ENCODE measurements at regions not wholly inside any gene's neighbourhood (a gene's known extent, or its start where the extent isn't known, plus 50 kb on each side); places are given as distances from the start of the nearest gene placed in this dataset.
"Not testable (repeated sequence)": the region's sequence is repeated elsewhere in the genome, so short reads cannot be mapped to it uniquely, and the experiment has no call there.

GRCh38 chr10:29227201-29227600, 61.7 kb upstream of the LYZL1 start:
- H3K27ac Mint-ChIP-seq (ENCODE audit: unreplicated experiment) = no peak overlapping the region
- H3K36me3 Mint-ChIP-seq (ENCODE audit: low read depth) = no peaks in the 10 kb centered on the region
- no peak for DNase-seq (ENCODE audit: low spot score)
- H3K9me3 Mint-ChIP-seq (ENCODE audit: low read depth) = no peaks in the 10 kb centered on the region
- H3K4me3 Mint-ChIP-seq (ENCODE audit: unreplicated experiment) = no peak overlapping the region
- H3K27me3 Mint-ChIP-seq (ENCODE audit: low read depth) = peaks cover 11% of the 10 kb centered on the region
- no peak for TF ChIP-seq CTCF (IDR thresholded peaks at IDR 0.05)
- no peaks in the 10 kb centered on the region for H3K4me1 Mint-ChIP-seq (ENCODE audit: low read depth)

- H3K27me3 Mint-ChIP-seq (ENCODE audit: low read depth) = peaks cover 10% of the 10 kb centered on the region
- TF ChIP-seq CTCF (IDR thresholded peaks at IDR 0.05) = no peak
- no peak for DNase-seq (ENCODE audit: low spot score)
- H3K9me3 Mint-ChIP-seq (ENCODE audit: low read depth) = no peaks in the 10 kb centered on the region
- H3K4me3 Mint-ChIP-seq (ENCODE audit: unreplicated experiment) = no peak overlapping the region
- H3K4me1 Mint-ChIP-seq (ENCODE audit: low read depth) = no peaks in the 10 kb centered on the region
- no peak overlapping the region for H3K27ac Mint-ChIP-seq (ENCODE audit: unreplicated experiment)
- no peaks in the 10 kb centered on the region for H3K36me3 Mint-ChIP-seq (ENCODE audit: low read depth)
Measured at GRCh38 chr10:29228562-29228961, 60.3 kb upstream of the LYZL1 start.

- Mint-ChIP-seq H3K4me1 (ENCODE audit: low read depth) (no peaks in the 10 kb centered on the region), H3K27ac (ENCODE audit: unreplicated experiment) (no peak overlapping the region), H3K36me3 (ENCODE audit: low read depth) (no peaks in the 10 kb centered on the region), H3K27me3 (ENCODE audit: low read depth) (peaks cover 7% of the 10 kb centered on the region), H3K4me3 (ENCODE audit: unreplicated experiment) (no peak overlapping the region), H3K9me3 (ENCODE audit: low read depth) (no peaks in the 10 kb centered on the region)
- no peak for DNase-seq (ENCODE audit: low spot score)
- no peak for TF ChIP-seq CTCF (IDR thresholded peaks at IDR 0.05)
Measured at GRCh38 chr10:29229258-29229705, 59.6 kb upstream of the LYZL1 start.

- not testable (repeated sequence) for H3K4me1 Mint-ChIP-seq (ENCODE audit: low read depth); H3K36me3 Mint-ChIP-seq (ENCODE audit: low read depth); H3K27ac Mint-ChIP-seq (ENCODE audit: unreplicated experiment); H3K27me3 Mint-ChIP-seq (ENCODE audit: low read depth); H3K9me3 Mint-ChIP-seq (ENCODE audit: low read depth); H3K4me3 Mint-ChIP-seq (ENCODE audit: unreplicated experiment); DNase-seq (ENCODE audit: low spot score)
Measured at GRCh38 chr10:29236910-29237309, 52.0 kb upstream of the LYZL1 start.

- no peaks in the 10 kb centered on the region for H3K9me3 Mint-ChIP-seq (ENCODE audit: low read depth)
- peaks cover 2% of the 10 kb centered on the region for H3K36me3 Mint-ChIP-seq (ENCODE audit: low read depth)
- no peak for DNase-seq (ENCODE audit: low spot score)
- H3K4me3 Mint-ChIP-seq (ENCODE audit: unreplicated experiment) = no peak overlapping the region
- H3K27me3 Mint-ChIP-seq (ENCODE audit: low read depth) = no peaks in the 10 kb centered on the region
- H3K27ac Mint-ChIP-seq (ENCODE audit: unreplicated experiment) = no peak overlapping the region
- no peak for TF ChIP-seq CTCF (IDR thresholded peaks at IDR 0.05)
- H3K4me1 Mint-ChIP-seq (ENCODE audit: low read depth) = peaks cover 8% of the 10 kb centered on the region
Measured at GRCh38 chr10:29237786-29238185, 51.1 kb upstream of the LYZL1 start.

GRCh38 chr10:29238523-29239135, 50.2 kb upstream of the LYZL1 start:
- no peak for TF ChIP-seq CTCF (IDR thresholded peaks at IDR 0.05)
- H3K4me1 Mint-ChIP-seq (ENCODE audit: low read depth) = peaks cover 8% of the 10 kb centered on the region

More at GRCh38 chr10:29238523-29239135, 50.2 kb upstream of the LYZL1 start:
- Mint-ChIP-seq H3K27me3 (ENCODE audit: low read depth) (no peaks in the 10 kb centered on the region), H3K27ac (ENCODE audit: unreplicated experiment) (no peak overlapping the region), H3K4me3 (ENCODE audit: unreplicated experiment) (no peak overlapping the region), H3K36me3 (ENCODE audit: low read depth) (peaks cover 2% of the 10 kb centered on the region), H3K9me3 (ENCODE audit: low read depth) (no peaks in the 10 kb centered on the region)
- no peak for DNase-seq (ENCODE audit: low spot score)
